B cell (primary cell): ENCODE measurements at regions not wholly inside any gene's neighbourhood (a gene's known extent, or its start where the extent isn't known, plus 50 kb on each side); places are given as distances from the start of the nearest gene placed in this dataset.

Source experiments
- EZH2 ChIP-seq: IDR thresholded peaks from 2 replicates; pipeline ENCODE4 v1.6.1; 2012; ENCODE audit warnings: borderline replicate concordance, low read depth, mild to moderate bottlenecking, moderate library complexity, low read length; ENCODE audit not compliant: insufficient read depth, poor library complexity, severe bottlenecking
- TF ChIP-seq, protein P1 (sequence below): fragments of 200-600 bp; IDR thresholded peaks from one replicate; pipeline ENCODE4 v1.8.0; 2022; ENCODE audit warnings: antibody characterized with exemption, mild to moderate bottlenecking

DNA sequence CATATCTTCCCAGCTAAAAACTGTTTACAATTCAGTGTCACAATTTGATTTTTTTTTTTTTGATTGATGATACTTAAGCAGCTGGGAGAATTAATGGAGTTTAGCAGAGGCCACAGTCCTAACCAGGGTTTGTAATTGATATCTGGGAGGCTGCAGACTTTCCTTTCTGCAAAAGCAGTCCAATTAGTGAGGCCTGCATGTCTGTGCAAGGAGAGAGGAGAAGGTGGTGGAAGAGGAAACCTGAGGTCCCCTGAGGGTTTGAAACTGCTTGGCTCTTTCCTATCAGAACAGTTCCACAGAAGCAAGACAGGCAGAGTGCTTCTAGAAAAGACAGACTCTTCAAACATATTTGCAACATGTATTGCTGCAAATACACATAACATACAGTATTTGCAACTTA is 160.8 kb upstream of the KRR1 start:
- TF ChIP-seq, protein P1, sequence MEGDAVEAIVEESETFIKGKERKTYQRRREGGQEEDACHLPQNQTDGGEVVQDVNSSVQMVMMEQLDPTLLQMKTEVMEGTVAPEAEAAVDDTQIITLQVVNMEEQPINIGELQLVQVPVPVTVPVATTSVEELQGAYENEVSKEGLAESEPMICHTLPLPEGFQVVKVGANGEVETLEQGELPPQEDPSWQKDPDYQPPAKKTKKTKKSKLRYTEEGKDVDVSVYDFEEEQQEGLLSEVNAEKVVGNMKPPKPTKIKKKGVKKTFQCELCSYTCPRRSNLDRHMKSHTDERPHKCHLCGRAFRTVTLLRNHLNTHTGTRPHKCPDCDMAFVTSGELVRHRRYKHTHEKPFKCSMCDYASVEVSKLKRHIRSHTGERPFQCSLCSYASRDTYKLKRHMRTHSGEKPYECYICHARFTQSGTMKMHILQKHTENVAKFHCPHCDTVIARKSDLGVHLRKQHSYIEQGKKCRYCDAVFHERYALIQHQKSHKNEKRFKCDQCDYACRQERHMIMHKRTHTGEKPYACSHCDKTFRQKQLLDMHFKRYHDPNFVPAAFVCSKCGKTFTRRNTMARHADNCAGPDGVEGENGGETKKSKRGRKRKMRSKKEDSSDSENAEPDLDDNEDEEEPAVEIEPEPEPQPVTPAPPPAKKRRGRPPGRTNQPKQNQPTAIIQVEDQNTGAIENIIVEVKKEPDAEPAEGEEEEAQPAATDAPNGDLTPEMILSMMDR, result no peak
- TF ChIP-seq EZH2, result no peak
